Coronary artery (tissue), 2 donors: ENCODE measurements at regions not wholly inside any gene's neighbourhood (a gene's known extent, or its start where the extent isn't known, plus 50 kb on each side); places are given as distances from the start of the nearest gene placed in this dataset.

ENCODE experiments used
- DNase-seq: peaks from one replicate; pipeline ENCODE4 v3.0.0-alpha.2; 2017; ENCODE audit warnings: low spot score
- H3K27ac ChIP-seq, 2 donors: fragments of 200-600 bp; sonication (generic); one replicate each; pipeline ENCODE4 v1.5.1; 2016 to 2019
- H3K4me3 ChIP-seq: fragments of 200-600 bp; sonication (generic); 2 replicates; pipeline ENCODE4 v1.5.1; 2016; ENCODE audit warnings: mild to moderate bottlenecking, moderate library complexity
- TF ChIP-seq, protein P1 (sequence below): fragments of 200-600 bp; sonication (generic); IDR thresholded peaks from one replicate; pipeline ENCODE4 v1.5.1; 2019; ENCODE audit warnings: antibody characterized with exemption

DNA sequence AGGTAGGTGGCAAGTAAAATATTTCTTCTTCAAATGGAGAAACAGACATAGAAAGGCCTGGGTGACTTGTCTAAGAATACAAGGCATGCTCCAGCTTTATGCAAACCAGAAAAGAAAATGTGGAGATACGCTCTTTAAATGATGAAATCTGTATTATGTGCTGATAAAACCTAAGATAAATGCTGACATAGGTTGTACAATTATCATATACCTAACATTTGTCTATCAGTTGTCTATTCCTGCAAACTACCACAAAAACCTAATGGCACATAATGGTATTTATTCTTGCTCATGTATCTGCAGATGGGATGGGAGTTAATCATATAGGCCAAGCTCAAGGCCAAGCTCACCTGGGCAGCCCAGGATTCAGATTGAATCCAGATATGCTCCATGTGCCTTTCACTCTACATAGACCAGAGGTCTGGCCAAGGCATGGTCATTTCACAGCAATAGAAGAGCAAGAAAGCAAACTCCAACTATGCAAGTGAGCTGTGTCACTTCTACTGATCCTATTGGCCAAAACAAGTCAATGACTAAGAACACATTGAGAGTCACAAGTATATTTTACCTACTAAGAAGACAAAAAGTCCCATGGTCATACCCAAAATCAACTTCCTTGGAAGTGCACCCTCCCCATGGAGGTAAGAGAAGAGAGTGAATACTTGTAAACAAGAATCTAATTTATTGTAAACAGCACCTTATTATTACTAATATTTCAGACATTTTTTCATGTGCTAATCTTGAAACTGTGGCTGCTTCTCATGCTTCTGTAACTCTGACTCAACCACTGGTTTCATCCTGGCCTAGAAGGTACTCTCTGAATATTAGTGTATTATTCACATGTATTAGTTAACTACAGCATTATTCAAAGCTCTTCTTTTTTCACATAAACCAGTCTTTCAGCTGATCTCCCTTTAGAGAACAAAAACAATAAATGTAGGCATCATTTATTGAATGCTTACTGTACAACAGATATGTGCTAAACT, 270.7 kb upstream of the SOX9 start:
- H3K4me3 ChIP-seq = no peak overlapping the region
- TF ChIP-seq, protein P1, sequence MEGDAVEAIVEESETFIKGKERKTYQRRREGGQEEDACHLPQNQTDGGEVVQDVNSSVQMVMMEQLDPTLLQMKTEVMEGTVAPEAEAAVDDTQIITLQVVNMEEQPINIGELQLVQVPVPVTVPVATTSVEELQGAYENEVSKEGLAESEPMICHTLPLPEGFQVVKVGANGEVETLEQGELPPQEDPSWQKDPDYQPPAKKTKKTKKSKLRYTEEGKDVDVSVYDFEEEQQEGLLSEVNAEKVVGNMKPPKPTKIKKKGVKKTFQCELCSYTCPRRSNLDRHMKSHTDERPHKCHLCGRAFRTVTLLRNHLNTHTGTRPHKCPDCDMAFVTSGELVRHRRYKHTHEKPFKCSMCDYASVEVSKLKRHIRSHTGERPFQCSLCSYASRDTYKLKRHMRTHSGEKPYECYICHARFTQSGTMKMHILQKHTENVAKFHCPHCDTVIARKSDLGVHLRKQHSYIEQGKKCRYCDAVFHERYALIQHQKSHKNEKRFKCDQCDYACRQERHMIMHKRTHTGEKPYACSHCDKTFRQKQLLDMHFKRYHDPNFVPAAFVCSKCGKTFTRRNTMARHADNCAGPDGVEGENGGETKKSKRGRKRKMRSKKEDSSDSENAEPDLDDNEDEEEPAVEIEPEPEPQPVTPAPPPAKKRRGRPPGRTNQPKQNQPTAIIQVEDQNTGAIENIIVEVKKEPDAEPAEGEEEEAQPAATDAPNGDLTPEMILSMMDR = no peak
- DNase-seq = no peak
- no peak overlapping the region for H3K27ac ChIP-seq

GRCh38 chr17:71850812-71851211, 270.0 kb upstream of the SOX9 start:
- Histone ChIP-seq H3K4me3 (no peak overlapping the region), H3K27ac (no peak overlapping the region)
- no peak for DNase-seq
- TF ChIP-seq, protein P1 = no peak

- TF ChIP-seq, protein P1 = no peak
- no peak for DNase-seq
- Histone ChIP-seq H3K27ac (no peak overlapping the region), H3K4me3 (no peak overlapping the region)
Measured at GRCh38 chr17:71855010-71855409, 265.8 kb upstream of the SOX9 start.

DNA sequence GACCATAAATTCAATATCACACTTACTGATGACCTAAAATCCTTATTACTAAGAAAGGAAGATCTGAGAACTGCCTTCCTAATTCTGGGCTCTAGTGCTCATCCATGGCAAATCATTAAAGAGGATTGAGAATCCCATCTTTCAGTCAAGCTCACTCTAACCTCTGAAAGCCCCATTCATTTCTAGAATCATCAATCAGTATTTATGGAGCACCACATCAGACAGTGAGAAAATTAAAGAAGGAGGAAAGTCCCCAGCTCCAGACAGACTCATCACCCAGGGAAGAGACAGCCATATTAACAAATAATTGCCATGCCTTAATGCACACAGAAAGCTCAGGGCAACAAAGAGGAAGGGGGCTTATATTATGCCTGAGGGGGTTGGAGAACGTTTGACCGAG, 256.1 kb upstream of the SOX9 start:
- TF ChIP-seq, protein P1 = no peak
- Histone ChIP-seq H3K4me3 (no peak overlapping the region), H3K27ac (no peak overlapping the region)
- no peak for DNase-seq

GRCh38 chr17:71866095-71866494, 254.7 kb upstream of the SOX9 start:
- TF ChIP-seq, protein P1 = no peak
- H3K27ac ChIP-seq = no peak overlapping the region
- no peak overlapping the region for H3K4me3 ChIP-seq
- no peak for DNase-seq

GRCh38 chr17:71869293-71869692, 251.5 kb upstream of the SOX9 start:
- Histone ChIP-seq H3K4me3 (no peak overlapping the region), H3K27ac (no peak overlapping the region)
- DNase-seq = no peak
- TF ChIP-seq, protein P1 = no peak
